ENCODE measurements at regions not wholly inside any gene's neighbourhood (a gene's known extent, or its start where the extent isn't known, plus 50 kb on each side); places are given as distances from the start of the nearest gene placed in this dataset.

DNA sequence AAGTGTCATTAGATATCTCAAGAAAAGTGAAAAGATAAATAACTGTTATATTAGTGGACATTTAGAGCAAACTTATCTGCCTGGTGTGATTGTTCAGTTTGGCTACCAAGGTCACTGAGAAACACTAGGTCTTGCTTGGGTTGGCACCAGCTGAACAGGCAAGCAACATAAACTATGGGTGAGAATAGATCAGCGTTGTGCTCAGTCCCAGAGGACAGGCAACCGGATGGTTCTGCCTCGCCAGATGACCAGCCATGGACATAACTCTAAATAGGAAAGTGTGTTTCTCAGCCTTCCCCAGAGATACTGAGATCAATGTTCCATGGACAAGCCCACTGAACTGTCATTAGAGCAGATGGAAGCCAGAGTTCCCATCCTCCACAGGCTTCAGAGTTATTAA is 203.4 kb upstream of the VRK2 start:
- Histone ChIP-seq H3K9me3 (no peaks in the 10 kb centered on the region), H3K4me3 (no peak overlapping the region), H3K36me3 (replicated peaks in 1 of 2; ENCODE audit: insufficient read depth in 1 of 2, low read depth in 2 of 2) (no peaks in the 10 kb centered on the region), H3K27me3 (no peaks in the 10 kb centered on the region), H3K4me1 (peaks cover 8% of the 10 kb centered on the region), H3K27ac (no peak overlapping the region)
- intact Hi-C loops (cut with DNase I) = no loop called here
- no peak for ATAC-seq
- 45 to 63% methylated on average over 3 of the region's 3 CpGs for WGBS, 2 donors
- TF ChIP-seq, protein P1, sequence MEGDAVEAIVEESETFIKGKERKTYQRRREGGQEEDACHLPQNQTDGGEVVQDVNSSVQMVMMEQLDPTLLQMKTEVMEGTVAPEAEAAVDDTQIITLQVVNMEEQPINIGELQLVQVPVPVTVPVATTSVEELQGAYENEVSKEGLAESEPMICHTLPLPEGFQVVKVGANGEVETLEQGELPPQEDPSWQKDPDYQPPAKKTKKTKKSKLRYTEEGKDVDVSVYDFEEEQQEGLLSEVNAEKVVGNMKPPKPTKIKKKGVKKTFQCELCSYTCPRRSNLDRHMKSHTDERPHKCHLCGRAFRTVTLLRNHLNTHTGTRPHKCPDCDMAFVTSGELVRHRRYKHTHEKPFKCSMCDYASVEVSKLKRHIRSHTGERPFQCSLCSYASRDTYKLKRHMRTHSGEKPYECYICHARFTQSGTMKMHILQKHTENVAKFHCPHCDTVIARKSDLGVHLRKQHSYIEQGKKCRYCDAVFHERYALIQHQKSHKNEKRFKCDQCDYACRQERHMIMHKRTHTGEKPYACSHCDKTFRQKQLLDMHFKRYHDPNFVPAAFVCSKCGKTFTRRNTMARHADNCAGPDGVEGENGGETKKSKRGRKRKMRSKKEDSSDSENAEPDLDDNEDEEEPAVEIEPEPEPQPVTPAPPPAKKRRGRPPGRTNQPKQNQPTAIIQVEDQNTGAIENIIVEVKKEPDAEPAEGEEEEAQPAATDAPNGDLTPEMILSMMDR (IDR thresholded peaks at IDR 0.05) = no peak
- TF ChIP-seq POLR2A (IDR thresholded peaks at IDR 0.05) = no peak
- no peak for DNase-seq

DNA sequence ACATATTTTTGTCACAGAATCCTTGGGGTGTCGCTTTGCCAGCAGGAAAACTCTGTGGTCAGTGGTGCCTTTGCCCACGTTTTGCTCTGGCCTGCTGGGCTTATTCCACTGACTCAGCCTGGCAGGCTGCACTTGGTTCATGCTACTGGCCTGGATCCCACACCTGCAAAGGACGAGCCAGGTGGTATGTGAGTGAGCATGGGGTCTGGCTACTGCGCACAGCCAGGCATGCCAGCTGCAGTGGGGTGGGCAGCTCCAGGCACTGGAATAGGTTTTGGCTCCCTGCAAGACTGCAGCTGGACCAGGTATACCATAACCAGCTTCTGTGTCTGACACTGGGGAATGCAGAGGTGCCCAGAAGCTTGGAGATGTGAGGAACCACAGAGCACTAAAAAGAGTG is 197.9 kb upstream of the VRK2 start:
- H3K27me3 ChIP-seq = no peaks in the 10 kb centered on the region
- TF ChIP-seq POLR2A (IDR thresholded peaks at IDR 0.05) = no peak
- TF ChIP-seq, protein P1 (IDR thresholded peaks at IDR 0.05) = no peak
- no peak overlapping the region for H3K27ac ChIP-seq
- 74 to 76% methylated on average over 4 of the region's 4 CpGs for WGBS, 2 donors
- DNase-seq (no peak), ATAC-seq (no peak)
- no peaks in the 10 kb centered on the region for H3K4me1 ChIP-seq
- no peaks in the 10 kb centered on the region for H3K9me3 ChIP-seq
- intact Hi-C loops (cut with DNase I) = no loop called here
- no peak overlapping the region for H3K4me3 ChIP-seq
- H3K36me3 ChIP-seq (replicated peaks in 1 of 2; ENCODE audit: insufficient read depth in 1 of 2, low read depth in 2 of 2) = no peaks in the 10 kb centered on the region

DNA sequence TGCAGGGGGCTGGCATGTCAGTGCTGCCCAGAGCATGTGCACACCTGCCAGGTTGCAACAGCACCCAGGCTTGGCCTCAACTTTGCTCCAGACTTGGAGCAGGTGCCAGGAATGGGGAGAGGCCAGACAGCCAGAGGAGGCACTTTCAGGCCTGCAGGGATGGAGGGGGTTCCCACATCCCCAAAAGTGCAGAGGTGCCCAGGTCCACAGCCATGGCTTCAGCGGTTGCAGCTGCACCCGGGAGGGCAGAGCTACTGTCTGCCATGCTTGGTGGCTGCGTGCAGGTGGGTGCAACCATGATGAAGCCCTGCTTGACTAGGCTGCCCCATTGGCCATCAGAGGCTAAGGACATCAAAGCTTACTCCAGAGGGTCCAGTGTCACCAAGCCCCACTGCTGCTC is 196.8 kb upstream of the VRK2 start:
- no peaks in the 10 kb centered on the region for H3K27me3 ChIP-seq
- intact Hi-C loops (cut with DNase I) = no loop called here
- ATAC-seq (no peak), DNase-seq (no peak)
- WGBS, 2 donors = 92% methylated on average over 3 of the region's 3 CpGs; no CpG with 5 or more reads in 1 of the 2 donors
- no peak overlapping the region for H3K27ac ChIP-seq
- no peak for TF ChIP-seq POLR2A (IDR thresholded peaks at IDR 0.05)
- TF ChIP-seq, protein P1 (IDR thresholded peaks at IDR 0.05) = no peak
- H3K36me3 ChIP-seq (replicated peaks in 1 of 2; ENCODE audit: insufficient read depth in 1 of 2, low read depth in 2 of 2) = no peaks in the 10 kb centered on the region
- no peaks in the 10 kb centered on the region for H3K4me1 ChIP-seq
- no peak overlapping the region for H3K4me3 ChIP-seq
- no peaks in the 10 kb centered on the region for H3K9me3 ChIP-seq

DNA sequence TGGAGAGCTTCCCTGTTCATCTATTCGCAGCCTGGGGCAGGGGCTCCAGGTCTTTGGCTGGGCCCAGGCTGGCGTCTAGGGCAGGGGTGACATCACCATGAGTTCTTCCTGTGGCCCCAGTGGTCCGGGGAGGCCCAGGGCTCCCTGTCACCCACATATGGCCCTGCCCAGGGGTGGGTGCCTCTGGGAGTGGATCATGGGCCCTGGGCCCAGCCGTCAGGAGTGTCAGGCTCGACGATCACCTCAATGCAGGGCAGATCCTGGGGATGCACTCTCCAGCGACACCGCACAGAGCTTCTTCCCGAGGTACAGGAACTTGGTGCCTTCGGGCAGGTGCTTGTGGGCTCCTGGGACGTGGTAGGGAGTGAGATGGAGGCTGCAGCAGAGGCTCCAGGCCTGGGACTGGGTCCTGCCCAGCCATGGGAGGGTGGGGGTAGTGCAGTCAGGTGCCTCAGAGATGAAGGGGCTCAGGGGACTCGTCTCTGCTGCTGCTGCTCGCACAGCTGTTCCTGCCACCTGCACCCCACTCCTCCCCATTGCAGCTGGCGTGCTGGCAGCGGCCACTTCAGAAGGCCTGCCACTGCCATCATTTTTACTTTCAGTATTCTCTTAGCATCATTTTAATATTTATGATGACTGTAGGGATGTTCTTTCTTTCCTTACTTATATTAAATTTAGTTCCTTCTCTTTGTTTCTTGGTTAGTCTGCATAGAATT is 196.0 kb upstream of the VRK2 start:
- H3K27ac ChIP-seq = no peak overlapping the region
- WGBS, 2 donors = 84 to 92% methylated on average over 9 to 15 of the region's 15 CpGs
- H3K9me3 ChIP-seq = no peaks in the 10 kb centered on the region
- no peak for ATAC-seq
- TF ChIP-seq POLR2A (IDR thresholded peaks at IDR 0.05) = no peak
- TF ChIP-seq, protein P1 (IDR thresholded peaks at IDR 0.05) = no peak
- H3K4me1 ChIP-seq = no peaks in the 10 kb centered on the region
- H3K36me3 ChIP-seq (replicated peaks in 1 of 2; ENCODE audit: insufficient read depth in 1 of 2, low read depth in 2 of 2) = no peaks in the 10 kb centered on the region
- intact Hi-C loops (cut with DNase I) = no loop called here
- no peak overlapping the region for H3K4me3 ChIP-seq
- no peaks in the 10 kb centered on the region for H3K27me3 ChIP-seq
- DNase-seq = no peak

DNA sequence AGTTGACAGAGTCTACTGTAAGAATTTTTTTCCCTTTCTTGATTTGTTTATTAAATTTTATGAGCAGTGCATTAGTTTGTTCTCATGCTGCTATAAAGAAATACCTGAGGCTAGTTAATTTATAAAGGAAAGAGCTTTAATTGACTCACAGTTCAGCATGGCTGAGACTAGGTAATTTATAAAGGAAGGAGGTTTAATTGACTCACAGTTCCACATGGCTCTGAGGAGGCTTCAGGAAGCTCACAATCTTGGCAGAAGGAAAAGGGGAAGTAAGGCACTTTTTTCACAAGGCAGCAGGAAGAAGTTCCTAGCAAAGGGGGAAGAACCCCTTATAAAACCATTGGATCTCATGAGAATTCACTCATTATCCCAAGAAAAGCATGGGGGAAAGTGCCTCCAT is 191.4 kb upstream of the VRK2 start:
- Histone ChIP-seq H3K36me3 (replicated peaks in 1 of 2; ENCODE audit: insufficient read depth in 1 of 2, low read depth in 2 of 2) (no peaks in the 10 kb centered on the region), H3K4me1 (no peaks in the 10 kb centered on the region), H3K9me3 (no peaks in the 10 kb centered on the region), H3K27ac (no peak overlapping the region), H3K27me3 (no peaks in the 10 kb centered on the region), H3K4me3 (no peak overlapping the region)
- ATAC-seq = no peak
- intact Hi-C loops (cut with DNase I) = no loop called here
- TF ChIP-seq, protein P1 (IDR thresholded peaks at IDR 0.05) = no peak
- TF ChIP-seq POLR2A (IDR thresholded peaks at IDR 0.05) = no peak
- DNase-seq = no peak
